Gastroesophageal sphincter (tissue), 3 donors: ENCODE measurements at regions not wholly inside any gene's neighbourhood (a gene's known extent, or its start where the extent isn't known, plus 50 kb on each side); places are given as distances from the start of the nearest gene placed in this dataset.

Experiments used
- CTCF ChIP-seq, 4 experiments: fragments of 200-600 bp in 2 of 4; fragments of 450-650 bp in 2 of 4; sonication (generic) in 1 of 4; IDR thresholded peaks; one replicate each; pipeline ENCODE4 v1.5.1; 2017 to 2019; ENCODE audit warnings: antibody characterized with exemption in 4 of 4, mild to moderate bottlenecking in 2 of 4, moderate library complexity in 2 of 4
- EP300 ChIP-seq: sonication (generic); formaldehyde crosslinking; IDR thresholded peaks from one replicate; pipeline ENCODE4 v1.6.1; 2017; ENCODE audit warnings: antibody characterized with exemption, mild to moderate bottlenecking
- POLR2A ChIP-seq, 2 donors: fragments of 450-650 bp; IDR thresholded peaks; one replicate each; pipeline ENCODE4 v1.6.1; 2017; ENCODE audit warnings: antibody characterized with exemption in 2 of 2, mild to moderate bottlenecking in 2 of 2, moderate library complexity in 1 of 2
- POLR2AphosphoS5 ChIP-seq: sonication (generic); formaldehyde crosslinking; IDR thresholded peaks from one replicate; pipeline ENCODE4 v1.6.1; 2017; ENCODE audit warnings: antibody characterized with exemption

- TF ChIP-seq CTCF (IDR thresholded peaks at IDR 0.05) (no peak), POLR2A (IDR thresholded peaks at IDR 0.05) (no peak), POLR2AphosphoS5 (no peak), EP300 (no peak)
Observed at GRCh38 chr2:67240507-67240906, 156.6 kb upstream of the ETAA1 start.
